ENCODE measurements at regions not wholly inside any gene's neighbourhood (a gene's known extent, or its start where the extent isn't known, plus 50 kb on each side); places are given as distances from the start of the nearest gene placed in this dataset.
A peak's percentile ranks its signal among the peaks of the same experiment; 100 is the strongest.
"Not testable (repeated sequence)": the region's sequence is repeated elsewhere in the genome, so short reads cannot be mapped to it uniquely, and the experiment has no call there.

DNA sequence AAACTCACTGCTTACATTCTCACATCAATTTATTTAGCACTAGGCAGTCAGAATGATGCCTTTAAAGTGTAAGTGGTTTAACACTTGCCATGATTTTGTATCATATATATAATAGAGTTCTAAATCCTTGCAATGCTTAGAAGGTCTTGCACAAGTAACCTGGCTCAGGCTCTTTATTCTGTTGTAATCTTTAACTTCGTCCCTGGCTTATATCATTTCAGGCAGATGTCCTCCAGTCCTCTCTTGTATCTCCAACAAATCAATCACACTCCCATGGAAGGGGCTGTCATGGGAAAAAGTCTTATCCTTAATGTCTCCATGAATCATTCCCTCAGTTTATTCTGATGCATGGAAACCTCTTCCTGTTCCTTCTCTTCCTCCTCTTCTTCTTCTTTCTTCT is 841.6 kb upstream of the B3GALT2 start:
- no peak for DNase-seq (ENCODE audit: extremely low read depth, low read depth)

- no peak for DNase-seq (ENCODE audit: extremely low read depth, low read depth)
Observed at GRCh38 chr1:194026422-194026821, 840.0 kb upstream of the B3GALT2 start.

- DNase-seq (ENCODE audit: extremely low read depth, low read depth) = no peak
Observed at GRCh38 chr1:194024659-194025058, 838.2 kb upstream of the B3GALT2 start.

DNA sequence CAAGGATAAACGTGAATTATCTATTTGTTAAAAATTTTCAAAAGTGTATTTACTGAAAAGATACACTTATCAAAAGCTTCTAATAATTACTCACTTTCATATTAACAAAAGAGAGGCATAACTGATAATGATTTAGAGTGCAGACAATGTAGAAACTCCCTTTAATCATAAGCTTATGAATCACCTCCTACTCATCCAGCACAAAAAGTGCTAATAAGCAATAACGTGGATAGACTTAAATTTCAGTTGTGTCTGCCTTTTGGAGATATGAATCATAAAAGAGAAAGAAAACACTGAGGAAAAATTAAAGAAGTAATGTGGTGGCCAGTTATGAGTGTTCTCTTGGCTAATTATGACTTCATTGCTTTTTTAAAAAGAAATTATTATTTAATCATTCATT is 827.6 kb upstream of the B3GALT2 start:
- no peak for DNase-seq (ENCODE audit: extremely low read depth, low read depth)

DNA sequence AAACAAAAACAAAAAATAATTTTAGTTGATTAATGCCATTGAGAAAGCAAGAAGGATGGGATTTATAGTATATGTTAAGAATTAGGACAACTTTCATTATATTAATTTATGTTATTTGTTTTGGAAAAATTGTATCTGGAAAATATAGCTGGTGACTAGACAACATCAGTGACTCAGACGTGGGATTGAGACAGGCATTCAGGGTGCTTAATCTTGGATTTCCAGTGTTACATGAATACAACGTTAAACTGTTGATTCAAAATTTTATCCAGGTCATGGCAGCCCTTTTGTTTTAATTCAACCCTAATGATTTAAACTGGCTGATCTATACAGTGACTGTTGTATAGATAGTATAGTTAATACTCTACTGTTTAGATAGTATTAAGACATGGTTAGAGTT is 827.1 kb upstream of the B3GALT2 start:
- no peak for DNase-seq (ENCODE audit: extremely low read depth, low read depth)

DNA sequence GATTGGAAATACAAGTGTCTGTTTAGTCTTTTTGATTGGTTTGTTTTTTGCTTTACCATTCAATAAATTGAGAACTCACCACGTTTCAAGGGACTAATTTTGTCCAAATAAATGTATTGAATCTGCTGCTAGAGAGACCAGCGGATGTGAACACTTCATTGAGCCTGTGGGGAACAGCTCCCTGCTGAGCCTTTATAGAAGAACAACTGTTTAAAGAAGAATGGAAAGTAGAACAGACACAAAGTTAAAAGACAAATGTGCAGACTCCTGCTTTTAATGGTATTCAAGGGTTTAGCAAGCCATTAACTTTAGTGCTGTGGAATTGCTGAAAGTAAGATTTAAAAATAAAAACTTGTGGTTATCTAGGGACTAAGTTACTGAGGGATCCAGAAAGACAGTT is 817.7 kb upstream of the B3GALT2 start:
- DNase-seq (ENCODE audit: extremely low read depth, low read depth) = no peak

- DNase-seq (ENCODE audit: extremely low read depth, low read depth) = not testable (repeated sequence)
Observed at GRCh38 chr1:194001726-194002350, 815.4 kb upstream of the B3GALT2 start.

DNA sequence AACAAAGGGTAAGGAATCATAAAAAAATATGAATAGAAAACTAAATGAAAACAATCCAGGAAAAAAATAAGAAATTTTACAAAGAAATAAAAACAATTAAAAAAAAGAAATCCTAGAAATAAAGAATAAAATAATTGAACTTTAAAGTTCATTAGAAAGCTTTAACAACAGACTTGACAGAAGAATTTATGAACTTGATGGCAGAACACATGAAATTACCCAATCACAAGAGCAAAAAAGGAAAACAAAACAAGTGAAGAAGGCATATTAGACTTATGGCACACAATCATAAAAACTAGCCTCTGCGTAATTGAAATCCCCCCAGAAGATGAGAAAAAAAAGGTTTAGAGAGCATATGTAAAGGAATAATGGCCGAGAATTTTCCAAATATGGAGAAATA is 802.5 kb upstream of the B3GALT2 start:
- no peak for DNase-seq (ENCODE audit: extremely low read depth, low read depth)

DNA sequence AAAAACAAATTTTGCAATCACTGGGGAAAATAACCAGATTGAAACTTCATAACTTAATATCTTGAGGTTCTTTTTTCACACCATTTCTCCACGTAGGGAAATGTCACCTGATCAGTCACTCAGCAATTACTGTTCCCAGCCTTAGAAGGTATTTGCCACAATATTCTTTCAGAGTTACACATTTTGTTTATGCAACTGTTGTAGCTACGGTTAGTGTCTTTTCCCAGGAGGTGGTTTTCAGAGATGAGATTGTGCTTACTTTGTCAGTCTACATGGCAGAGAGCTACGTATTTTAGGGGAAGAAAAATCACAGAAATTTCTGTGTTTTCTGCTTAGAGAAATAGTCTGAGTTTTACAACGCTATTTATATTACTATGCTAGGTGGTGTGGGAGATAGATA is 792.8 kb upstream of the B3GALT2 start:
- no peak for DNase-seq (ENCODE audit: extremely low read depth, low read depth)

DNA sequence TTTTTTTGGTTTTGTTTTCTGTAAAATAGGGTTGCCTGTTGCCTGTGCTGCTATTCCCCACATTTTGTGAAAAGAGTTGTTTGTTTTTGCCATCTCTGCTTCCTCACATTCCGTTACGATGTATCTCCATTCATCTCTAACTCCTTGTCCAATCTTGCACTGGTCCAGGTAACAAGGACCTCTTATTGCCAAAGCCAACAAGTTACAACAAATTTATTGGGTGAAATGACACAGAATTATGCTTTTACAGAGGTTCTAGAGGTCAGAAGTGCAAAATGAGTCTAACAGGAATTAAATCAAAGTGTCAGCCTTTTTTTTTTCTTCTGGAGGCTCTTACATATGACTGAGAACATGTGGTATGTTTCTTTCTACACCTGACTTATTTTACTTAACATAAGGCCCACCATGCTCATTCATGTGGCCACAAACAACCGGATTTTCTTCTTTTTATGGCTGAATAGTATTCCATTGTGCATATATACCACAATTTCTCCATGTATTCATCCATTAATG is 787.9 kb upstream of the B3GALT2 start:
- DNase-seq (ENCODE audit: extremely low read depth, low read depth) = no peak

DNA sequence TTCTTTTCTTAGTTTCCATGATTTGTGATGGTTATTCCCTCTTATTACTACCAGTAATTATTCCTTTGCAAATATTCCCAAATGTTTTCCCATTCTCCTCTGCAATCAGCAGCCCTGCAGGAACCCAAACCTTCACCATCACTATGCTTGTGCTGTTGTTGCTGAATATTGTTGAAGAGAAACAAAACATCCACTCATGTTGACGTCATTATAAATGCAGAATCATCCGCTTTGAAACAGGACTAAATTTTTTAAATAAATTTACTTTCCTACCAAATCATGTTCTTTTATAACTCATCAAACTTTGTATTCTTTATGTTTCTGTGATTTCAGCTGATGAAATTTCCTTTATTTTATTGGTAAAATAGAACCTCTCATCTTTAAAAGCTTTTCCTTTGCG is 787.0 kb upstream of the B3GALT2 start:
- DNase-seq (ENCODE audit: extremely low read depth, low read depth) = no peak

- peak; percentile 4 for DNase-seq (ENCODE audit: extremely low read depth, low read depth)
Observed at GRCh38 chr1:193971595-193971994, 785.2 kb upstream of the B3GALT2 start.

DNA sequence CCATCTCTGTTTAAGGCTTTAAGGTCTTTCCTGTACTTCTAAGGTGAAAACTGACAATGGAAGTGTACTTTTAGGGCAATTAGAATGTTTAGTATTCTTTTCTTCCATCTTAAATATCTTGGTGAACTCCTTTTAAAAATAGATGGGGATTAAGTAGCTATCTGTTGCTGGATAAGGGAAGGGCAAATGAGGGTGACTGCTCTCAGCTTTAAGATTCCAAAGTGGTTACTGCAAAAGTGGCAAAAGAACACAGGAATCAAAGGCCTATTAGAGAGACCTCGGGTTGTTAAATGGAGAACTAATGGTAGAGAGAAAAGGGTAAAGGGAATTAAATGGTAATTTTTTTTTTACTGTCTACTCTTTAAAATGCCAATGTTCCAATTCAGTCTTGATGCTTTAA is 774.1 kb upstream of the B3GALT2 start:
- no peak for DNase-seq (ENCODE audit: extremely low read depth, low read depth)

- DNase-seq (ENCODE audit: extremely low read depth, low read depth) = no peak
Observed at GRCh38 chr1:193960040-193960439, 773.6 kb upstream of the B3GALT2 start.

DNA sequence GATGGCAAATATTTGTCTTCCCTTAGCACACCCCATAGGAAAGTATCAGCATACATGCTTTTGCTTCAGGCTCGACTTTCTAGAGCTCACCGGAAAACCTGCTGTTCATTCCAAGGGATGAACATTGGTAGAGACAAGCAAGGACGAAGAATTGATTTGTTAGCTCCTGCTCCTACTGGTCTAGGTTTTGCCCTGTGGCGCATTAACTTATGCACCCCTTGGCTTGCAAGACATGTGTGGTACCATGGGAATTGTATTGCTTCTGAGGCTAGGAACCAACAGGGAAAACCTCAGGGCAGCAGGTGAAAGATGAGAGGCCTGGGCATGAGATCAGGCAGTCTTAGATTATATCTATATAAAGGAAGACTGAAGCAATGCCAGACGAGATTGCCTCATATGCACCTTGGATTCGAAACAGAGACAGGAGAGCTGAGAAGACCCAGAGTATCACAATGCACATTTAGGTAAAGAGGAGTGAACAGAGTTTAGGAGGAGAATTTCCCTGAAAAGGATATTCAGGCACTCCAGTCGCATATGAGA is 771.2 kb upstream of the B3GALT2 start:
- DNase-seq (ENCODE audit: extremely low read depth, low read depth) = no peak

- DNase-seq (ENCODE audit: extremely low read depth, low read depth) = no peak
Observed at GRCh38 chr1:193952778-193953374, 766.5 kb upstream of the B3GALT2 start.

DNA sequence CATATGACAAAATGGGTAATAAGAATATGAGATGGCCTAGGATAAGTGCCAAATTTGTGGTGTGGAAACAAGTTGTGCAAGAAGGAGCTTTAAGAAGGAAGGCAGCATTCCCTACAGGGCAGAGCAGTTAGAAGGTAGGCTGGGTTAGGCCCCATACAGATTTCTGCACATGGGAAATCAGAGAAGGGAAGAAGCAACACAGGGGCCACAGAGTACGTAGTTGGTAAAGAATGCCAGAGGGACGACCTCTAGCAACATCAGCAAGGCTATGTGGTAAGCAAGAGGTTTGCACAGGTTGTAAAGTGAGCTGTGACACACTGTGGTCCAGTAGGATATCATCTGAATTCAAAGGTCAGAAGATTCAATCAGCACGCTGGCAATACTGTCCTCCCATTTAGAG is 765.6 kb upstream of the B3GALT2 start:
- no peak for DNase-seq (ENCODE audit: extremely low read depth, low read depth)

- DNase-seq (ENCODE audit: extremely low read depth, low read depth) = no peak
Observed at GRCh38 chr1:193944454-193944853, 758.0 kb upstream of the B3GALT2 start.

DNA sequence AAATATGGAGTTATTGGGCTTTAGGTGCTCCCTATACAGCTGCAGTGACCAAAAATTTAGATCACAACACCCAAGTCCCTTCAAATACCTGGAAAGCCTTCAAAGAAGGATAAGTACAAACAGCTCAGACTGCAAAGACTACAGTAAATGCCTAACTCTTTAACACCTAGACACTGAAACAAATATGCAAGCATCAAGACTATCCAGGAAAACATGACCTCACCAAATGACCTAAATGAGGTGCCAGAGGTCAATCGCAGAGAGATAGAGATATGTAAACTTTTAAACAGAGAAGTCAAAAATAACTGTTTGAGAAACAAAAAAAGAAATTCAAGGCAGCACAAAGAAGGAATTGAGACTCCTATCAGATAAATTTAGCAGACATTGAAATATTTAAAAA is 753.8 kb upstream of the B3GALT2 start:
- no peak for DNase-seq (ENCODE audit: extremely low read depth, low read depth)

DNA sequence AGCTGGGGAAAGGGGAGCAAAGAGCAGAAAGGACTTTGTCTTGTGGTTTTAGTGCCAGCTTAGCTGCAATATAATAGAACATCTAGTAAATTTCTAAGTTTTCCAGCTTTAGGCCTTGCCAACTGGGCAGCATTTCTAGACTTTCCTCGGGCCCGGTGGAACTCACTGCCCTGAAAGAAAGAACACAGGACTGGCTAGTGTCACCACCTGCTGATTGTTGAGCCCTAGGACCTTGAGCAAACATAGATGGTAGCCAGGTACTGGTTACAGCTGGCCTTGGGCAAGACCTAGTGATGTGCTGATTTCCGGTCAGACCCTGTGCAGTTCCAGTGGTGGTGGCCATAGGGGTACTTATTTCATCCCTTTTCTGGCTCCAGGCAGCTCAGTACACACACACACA is 753.2 kb upstream of the B3GALT2 start:
- no peak for DNase-seq (ENCODE audit: extremely low read depth, low read depth)

DNA sequence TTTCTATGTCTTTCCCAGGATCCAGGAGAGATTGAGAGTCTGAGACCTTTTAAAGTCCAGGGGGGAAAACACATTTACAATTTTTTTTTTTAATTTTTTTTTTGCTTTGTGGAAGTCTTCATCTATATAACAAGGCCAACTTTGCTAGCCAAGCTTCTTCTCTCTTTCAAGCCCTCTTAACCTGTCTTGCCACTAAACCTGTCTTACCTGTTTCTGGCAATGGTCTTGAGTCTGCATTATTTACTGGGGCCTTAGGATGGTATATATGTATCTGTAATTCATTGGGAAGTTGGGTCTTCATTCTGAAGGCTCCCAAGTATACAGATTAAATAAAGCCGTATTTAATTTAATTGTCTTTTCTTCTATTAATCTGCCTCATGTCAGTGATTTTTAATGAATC is 750.9 kb upstream of the B3GALT2 start:
- DNase-seq (ENCODE audit: extremely low read depth, low read depth) = no peak

- DNase-seq (ENCODE audit: extremely low read depth, low read depth) = no peak
Observed at GRCh38 chr1:193932979-193933378, 746.6 kb upstream of the B3GALT2 start.
